Stimulated activated CD4-positive, alpha-beta T cell treated with anti-CD3 and anti-CD28 coated beads, TNF-alpha, amount 100 ng/mL, for 24 hours (primary cell): ENCODE measurements at regions not wholly inside any gene's neighbourhood (a gene's known extent, or its start where the extent isn't known, plus 50 kb on each side); places are given as distances from the start of the nearest gene placed in this dataset.
"Not testable (repeated sequence)": the region's sequence is repeated elsewhere in the genome, so short reads cannot be mapped to it uniquely, and the experiment has no call there.

ENCODE experiments used
- DNase-seq, 3 experiments: peaks; one replicate each; pipeline ENCODE4 v3.0.0-alpha.2; 2020; ENCODE audit warnings: low read depth in 3 of 3

GRCh38 chr10:85139124-85139523 is 810.7 kb downstream of the CCSER2 start:
- DNase-seq = no peak

- DNase-seq = not testable (repeated sequence)
Measured at GRCh38 chr10:85141520-85141919, 813.1 kb downstream of the CCSER2 start.

DNA sequence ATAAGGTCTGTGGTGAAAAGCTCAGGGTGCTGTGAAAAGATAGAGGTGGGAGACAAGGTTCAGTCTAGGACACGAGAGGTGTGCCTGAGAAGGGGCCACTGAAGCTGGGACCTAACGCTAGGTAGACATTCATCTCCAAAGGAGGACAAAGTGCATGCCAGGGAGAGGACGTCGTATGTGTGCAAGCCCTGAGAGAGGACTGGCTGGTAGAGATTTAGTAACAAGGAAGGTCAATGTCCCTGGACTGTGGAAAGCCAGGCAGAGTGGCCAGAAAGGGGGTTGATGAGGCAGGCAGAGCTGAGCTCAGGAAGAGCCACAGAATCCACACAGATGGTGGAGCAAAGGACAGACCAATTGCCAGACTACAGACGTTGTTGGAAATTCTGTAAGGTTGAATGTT is 817.6 kb downstream of the CCSER2 start:
- DNase-seq = no peak

DNA sequence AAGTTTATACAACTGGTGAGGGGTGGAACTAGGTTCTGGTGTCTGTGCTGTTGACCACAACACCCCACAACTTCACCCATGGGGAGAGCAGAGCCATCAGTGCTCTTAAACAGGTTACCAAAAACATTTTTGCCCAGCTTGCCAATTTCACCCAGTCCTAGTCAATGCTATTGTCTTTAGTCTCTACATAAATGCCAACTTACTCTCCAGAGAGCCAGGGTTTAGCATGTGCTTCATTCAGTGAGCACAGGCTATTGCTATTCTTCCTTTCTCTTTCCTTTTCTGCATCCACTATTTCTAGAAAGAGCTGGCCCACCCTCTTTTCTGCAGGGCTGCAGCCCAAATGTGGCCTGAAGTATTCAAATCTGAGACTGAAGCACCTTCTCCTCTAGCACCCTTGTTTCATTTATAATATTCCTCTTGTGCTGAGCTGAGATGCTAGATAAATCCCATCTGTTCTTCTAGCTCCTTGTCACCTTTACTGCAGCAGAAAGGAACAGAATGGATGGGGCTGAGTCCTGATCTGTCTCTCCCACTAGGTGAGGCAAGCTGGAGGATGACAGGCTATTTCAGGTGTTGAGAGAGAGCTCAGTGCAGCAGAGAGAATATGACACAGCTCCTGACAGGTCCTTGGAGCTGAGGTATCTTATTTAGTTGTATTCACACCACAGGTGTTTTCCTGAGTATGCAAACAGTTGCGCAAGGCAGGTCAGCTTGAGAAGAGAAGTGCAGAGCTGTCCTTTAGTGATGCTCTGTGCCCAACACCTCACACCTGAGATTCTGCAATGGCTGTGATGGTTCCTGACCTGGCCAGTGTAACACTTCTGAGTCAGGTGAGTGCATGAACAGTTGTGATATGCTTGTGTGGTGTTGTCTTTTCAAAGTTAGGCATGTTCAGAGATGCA is 819.2 kb downstream of the CCSER2 start:
- DNase-seq = no peak

GRCh38 chr10:85148693-85149640 is 820.6 kb downstream of the CCSER2 start:
- DNase-seq = no peak

- DNase-seq = no peak
Measured at GRCh38 chr10:85149766-85150165, 821.4 kb downstream of the CCSER2 start.

GRCh38 chr10:85151506-85151905 is 823.1 kb downstream of the CCSER2 start:
- DNase-seq = no peak

GRCh38 chr10:85152496-85152895 is 824.1 kb downstream of the CCSER2 start:
- no peak for DNase-seq

DNA sequence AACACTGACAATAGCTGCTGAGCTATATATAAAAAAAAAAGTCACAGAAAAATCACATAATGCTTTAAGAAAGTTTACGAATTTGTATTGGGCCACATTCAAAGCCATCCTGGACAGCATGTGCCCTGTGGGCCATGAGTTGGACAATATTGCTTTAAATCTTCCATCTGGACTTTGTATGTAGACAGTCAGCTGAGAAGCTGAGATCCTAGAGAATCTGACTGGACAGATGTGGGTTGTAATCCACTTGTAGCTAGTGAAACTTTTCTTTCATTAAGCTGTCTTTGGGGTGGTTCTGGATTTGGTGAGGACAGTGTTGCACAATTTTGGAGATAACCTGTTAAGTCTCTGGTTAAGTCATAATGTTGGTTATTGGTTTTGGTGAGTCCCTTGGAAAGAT is 824.5 kb downstream of the CCSER2 start:
- no peak for DNase-seq

DNA sequence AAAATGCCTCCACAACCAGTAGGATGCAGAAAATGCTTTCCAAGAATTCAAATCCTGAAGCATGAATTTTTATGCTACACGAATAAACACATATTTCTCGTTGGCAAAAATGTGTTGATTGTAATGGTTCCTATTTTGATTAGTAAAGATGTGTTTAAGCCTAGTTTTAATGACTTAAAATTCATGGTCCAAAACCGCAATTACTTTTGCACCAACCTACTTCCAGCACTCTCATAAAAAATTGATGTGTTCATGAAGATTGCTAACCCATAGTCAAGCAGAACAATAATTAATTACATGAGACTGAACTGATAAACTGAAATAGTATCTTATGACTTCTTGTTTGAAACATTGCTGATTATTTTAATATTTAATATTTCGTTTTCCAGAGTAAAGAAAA is 828.8 kb downstream of the CCSER2 start:
- DNase-seq = no peak

DNA sequence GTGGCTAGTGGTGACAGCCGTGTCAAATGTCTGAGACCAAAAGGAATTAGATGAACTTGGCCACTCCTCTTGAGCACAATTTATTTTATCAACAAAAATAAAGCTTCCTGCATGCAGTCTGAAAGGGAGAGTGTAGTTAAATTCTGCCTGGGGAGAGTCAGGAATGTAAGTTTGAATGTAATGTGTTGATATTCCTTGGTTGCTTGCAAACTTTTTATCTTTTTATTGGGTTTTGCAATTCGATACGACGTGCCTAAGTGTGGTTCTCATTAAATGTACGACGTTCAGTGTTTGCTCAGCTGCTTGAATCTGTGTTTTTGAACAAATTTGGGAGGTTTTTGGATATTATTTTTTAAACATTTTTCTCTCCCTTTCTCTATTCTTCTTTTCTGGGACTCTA is 839.9 kb downstream of the CCSER2 start:
- no peak for DNase-seq

DNA sequence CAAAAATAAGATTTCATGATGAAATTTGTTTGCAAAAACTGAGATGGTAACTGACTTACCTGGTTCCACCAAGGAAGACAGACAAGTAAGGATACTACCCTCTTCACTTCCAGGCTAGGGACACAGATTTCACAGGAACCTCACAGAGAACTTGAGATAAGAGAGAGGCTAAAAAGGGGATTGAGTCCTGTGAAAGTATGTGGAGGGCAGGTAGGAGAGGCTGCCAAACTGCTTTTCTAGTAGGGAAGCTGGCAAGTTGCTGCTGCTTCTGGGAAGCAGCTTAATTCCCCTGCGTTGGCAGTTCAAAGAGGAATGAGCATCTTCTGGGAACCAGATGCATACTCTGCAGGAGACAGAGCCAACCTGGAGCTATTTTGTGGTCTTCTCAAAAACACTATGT is 841.6 kb downstream of the CCSER2 start:
- DNase-seq = no peak

GRCh38 chr10:85175635-85176034 is 847.2 kb downstream of the CCSER2 start:
- no peak for DNase-seq

GRCh38 chr10:85177767-85178166 is 849.4 kb downstream of the CCSER2 start:
- DNase-seq = no peak

GRCh38 chr10:85187047-85187446 is 858.7 kb downstream of the CCSER2 start:
- DNase-seq = no peak

DNA sequence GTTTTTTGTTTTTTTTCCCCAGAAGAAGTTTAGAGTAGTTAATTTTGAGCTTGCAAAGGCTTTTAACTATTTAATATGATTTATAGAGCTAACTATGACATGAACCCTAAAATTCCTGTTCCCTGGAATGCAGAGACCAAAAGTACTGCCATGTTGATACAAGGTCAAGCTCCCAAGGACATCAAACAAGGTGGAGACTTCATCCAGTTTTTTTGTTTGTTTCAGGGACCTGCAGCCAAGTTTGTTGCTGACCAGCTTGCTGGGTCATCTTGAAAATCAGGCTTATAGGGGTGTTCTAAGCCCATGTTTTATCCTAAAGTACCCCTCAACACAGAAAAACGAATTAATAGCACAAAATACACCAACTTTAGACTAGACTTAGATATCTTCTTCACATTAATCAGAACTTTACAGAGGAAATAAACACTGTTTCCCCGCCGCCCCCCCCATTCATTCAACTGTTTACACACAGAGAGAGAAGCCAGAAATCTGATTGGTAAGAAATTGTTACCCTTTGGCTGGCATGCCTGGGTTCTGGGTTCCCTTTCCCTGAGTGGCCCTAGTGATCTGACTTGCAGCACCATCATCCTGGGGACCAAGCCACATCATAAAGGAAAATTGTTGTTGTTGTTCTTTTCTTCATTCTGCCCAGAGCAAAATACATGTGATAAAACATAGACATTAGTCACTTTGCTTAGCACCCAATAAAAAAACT is 860.5 kb downstream of the CCSER2 start:
- DNase-seq = no peak

GRCh38 chr10:85193796-85194195 is 865.4 kb downstream of the CCSER2 start:
- no peak for DNase-seq

GRCh38 chr10:85194706-85195105 is 866.3 kb downstream of the CCSER2 start:
- no peak for DNase-seq

DNA sequence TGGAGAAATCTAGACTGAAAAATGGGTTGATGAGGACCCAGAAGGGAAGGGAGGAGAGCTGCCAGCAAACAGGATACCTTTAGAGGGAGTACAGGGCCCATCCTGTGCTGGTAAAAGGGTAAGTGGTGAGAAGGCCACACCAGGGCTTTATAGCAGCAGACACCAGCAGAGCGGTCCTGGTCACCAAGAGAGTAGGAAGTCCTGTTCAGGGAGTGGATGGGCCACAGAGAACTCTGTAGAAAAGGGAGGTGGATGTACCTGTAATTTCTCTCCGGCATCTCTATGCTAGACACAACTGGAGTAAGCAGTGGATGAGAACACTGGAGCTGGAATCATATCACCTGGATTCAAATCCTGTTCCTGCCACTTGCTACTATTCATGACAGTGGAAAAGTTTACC is 867.2 kb downstream of the CCSER2 start:
- no peak for DNase-seq

DNA sequence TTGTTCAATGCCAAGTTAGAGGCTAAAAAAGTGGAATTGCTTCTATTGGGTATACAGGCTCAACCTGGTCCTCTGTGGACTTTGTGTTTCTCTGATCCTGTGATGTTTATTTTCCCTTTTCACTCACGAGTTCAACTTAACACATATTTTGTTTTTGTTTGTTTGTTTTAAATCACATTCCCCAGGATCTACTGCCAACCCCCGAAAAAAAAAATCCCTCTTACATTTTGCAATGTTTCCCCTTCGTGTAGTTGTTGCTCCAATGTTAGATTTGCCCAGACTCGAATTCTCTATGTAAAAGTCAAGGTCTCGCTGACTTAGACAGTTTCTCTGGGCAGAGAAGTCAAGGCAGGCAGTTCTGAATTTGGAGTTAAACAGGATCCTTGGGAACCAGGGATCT is 876.4 kb downstream of the CCSER2 start:
- DNase-seq = no peak

DNA sequence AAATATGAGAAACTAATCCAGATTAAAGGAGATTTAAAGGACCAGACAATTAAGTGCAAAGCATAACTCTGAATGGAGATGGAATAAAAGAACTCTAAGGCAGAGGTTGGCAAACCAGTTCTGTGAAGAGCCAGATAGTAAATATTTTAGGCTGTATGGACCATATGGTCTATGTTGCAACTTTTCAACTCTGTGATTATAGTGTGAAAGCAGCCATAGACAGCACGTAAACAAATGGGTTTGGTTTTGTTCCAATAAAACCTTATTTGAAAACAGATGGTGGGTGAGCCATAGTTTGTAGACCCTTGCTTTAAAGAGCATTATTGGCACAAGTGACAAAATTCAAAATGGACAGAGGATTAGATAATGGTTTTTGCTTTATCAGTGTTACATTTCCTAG is 884.1 kb downstream of the CCSER2 start:
- no peak for DNase-seq

DNA sequence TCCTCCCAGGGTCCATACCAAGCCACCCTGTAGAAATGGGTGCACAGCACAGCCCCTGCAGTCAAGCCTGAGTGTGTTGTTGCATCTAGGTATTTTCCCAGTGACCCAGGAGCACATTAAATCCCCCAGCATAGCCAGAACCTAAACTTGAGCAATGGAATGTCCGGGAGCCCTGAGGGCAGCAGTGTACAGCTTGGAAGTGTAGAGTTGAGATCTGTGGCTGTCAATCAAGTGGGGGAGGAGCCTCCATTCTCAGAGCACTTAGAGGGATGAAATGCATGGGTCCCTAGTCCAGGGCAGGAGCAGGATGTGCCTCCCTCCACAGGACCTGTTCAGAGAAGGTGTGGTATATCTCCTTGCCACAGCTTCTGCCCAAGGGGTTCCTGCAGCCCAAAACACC is 885.1 kb downstream of the CCSER2 start:
- no peak for DNase-seq
